HepG2 (cell line): ENCODE measurements at regions not wholly inside any gene's neighbourhood (a gene's known extent, or its start where the extent isn't known, plus 50 kb on each side); places are given as distances from the start of the nearest gene placed in this dataset.
A peak's percentile ranks its signal among the peaks of the same experiment; 100 is the strongest.

Experiments used
- ATAC-seq: fragments of 200-7000 bp; cut with Tn5 transposase; 3 replicates; pipeline ENCODE4 v1.9.1; 2020; ENCODE audit warnings: mild to moderate bottlenecking, moderate library complexity
- BruUV-seq: library from RNA; stranded (reverse); fragments of 400-500 nt; replicated peaks from 2 replicates; lab custom pipeline; 2021; lab: Mats Ljungman, UMichigan
- CTCF ChIA-PET: fragments of 300-600 bp; formaldehyde crosslinking; extraction: SDS; loops from one replicate; lab custom pipeline; 2021; ENCODE audit warnings: low total read pairs, inconsistent platforms, low intra/inter-chr PET ratio; lab: Yijun Ruan, JAX
- POLR2A ChIA-PET: fragments of 350-600 bp; sonication (Branson Sonifier 250); formaldehyde crosslinking; loops from one replicate; lab custom pipeline; 2020; ENCODE audit warnings: antibody characterized with exemption, inconsistent platforms; lab: Yijun Ruan, JAX
- DNase-seq: peaks from one replicate; pipeline ENCODE4 v3.0.0-alpha.2; 2015; ENCODE audit warnings: low spot score
- FAIRE-seq: peaks from 3 replicates; lab custom pipeline; 2011; peaks lifted over from hg19 to GRCh38; lab: Jason Lieb, UNC
- H2AFZ ChIP-seq: one replicate; pipeline ENCODE4 v1.6.1; 2011; ENCODE audit warnings: low read length, inconsistent platforms
- H3K27ac ChIP-seq: fragments of 300-600 bp; 3 replicates; pipeline ENCODE4 v1.8.0; 2011; ENCODE audit warnings: mixed run types, mild to moderate bottlenecking, mixed read lengths, low read length, inconsistent platforms; ENCODE audit not compliant: insufficient read depth; ENCODE audit errors: extremely low read length
- H3K27me3 ChIP-seq, 2 experiments: fragments of 200-600 bp in 1 of 2; 2 replicates in 1 of 2; 3 replicates in 1 of 2; pipeline versions ENCODE4 v1.6.0 to v1.8.0; 2011; ENCODE audit warnings: low read length in 2 of 2, mild to moderate bottlenecking in 2 of 2, moderate library complexity in 2 of 2, inconsistent platforms in 1 of 2; ENCODE audit not compliant: insufficient read depth in 2 of 2, control insufficient read depth in 1 of 2
- H3K36me3 ChIP-seq, 2 experiments: fragments of 200-600 bp in 1 of 2; replicated peaks in 1 of 2; 2 replicates in 1 of 2; 3 replicates in 1 of 2; pipeline versions ENCODE4 v1.5.1 to v1.8.0; 2011; ENCODE audit warnings: low read length in 2 of 2, inconsistent platforms in 1 of 2; ENCODE audit not compliant: insufficient read depth in 2 of 2, control insufficient read depth in 1 of 2
- H3K4me1 ChIP-seq: 2 replicates; pipeline ENCODE4 v1.5.1; 2012; ENCODE audit warnings: low read length, inconsistent platforms; ENCODE audit not compliant: insufficient read depth
- H3K4me2 ChIP-seq: 2 replicates; pipeline ENCODE4 v1.6.0; 2011; ENCODE audit warnings: low read depth, low read length, inconsistent platforms
- H3K4me3 ChIP-seq, 3 experiments: fragments of 200-600 bp in 1 of 3; sonication (generic), shearing (Covaris generic) in 1 of 3; replicated peaks in 1 of 3; 2 replicates each; pipeline ENCODE4 v1.5.1; 2011 to 2016; ENCODE audit warnings: low read length in 3 of 3, inconsistent platforms in 2 of 3, low read depth in 2 of 3, mild to moderate bottlenecking in 2 of 3, control low read depth in 1 of 3, mixed read lengths in 1 of 3; ENCODE audit not compliant: insufficient read depth in 1 of 3
- H3K79me2 ChIP-seq: one replicate; pipeline ENCODE4 v1.6.1; 2011; ENCODE audit warnings: low read length, inconsistent platforms; ENCODE audit not compliant: insufficient read depth
- H3K9ac ChIP-seq: 2 replicates; pipeline ENCODE4 v1.6.0; 2011; ENCODE audit warnings: mild to moderate bottlenecking, low read depth, low read length, inconsistent platforms; ENCODE audit not compliant: insufficient read depth
- H3K9me3 ChIP-seq: 2 replicates; pipeline ENCODE4 v1.5.1; 2012; ENCODE audit warnings: mild to moderate bottlenecking, low read length
- H4K20me1 ChIP-seq: 2 replicates; pipeline ENCODE4 v1.6.0; 2011; ENCODE audit warnings: inconsistent platforms, mild to moderate bottlenecking, low read length, moderate library complexity; ENCODE audit not compliant: insufficient read depth
- CEBPB ChIP-seq: IDR thresholded peaks from 2 replicates; pipeline ENCODE4 v1.6.1; 2011; ENCODE audit warnings: low read depth, low read length, improper control_type of control experiment, borderline replicate concordance
- ZNF878 ChIP-seq: sonication (generic); formaldehyde crosslinking; IDR thresholded peaks from 2 replicates; pipeline ENCODE4 v1.8.1; 2023; ENCODE audit warnings: mild to moderate bottlenecking, missing genetic modification reagents, moderate library complexity
- ZSCAN20 ChIP-seq: sonication (generic); formaldehyde crosslinking; IDR thresholded peaks from 2 replicates; pipeline ENCODE4 v1.4.0; 2020; ENCODE audit warnings: missing genetic modification reagents, mild to moderate bottlenecking, borderline replicate concordance
- WGBS: methylation state at CpG from one replicate; pipeline ENCODE4 v1.1.6; 2017; ENCODE audit warnings: low lambda C conversion rate; 5-methylcytosine and 5-hydroxymethylcytosine counted together
- in situ Hi-C: cut with HindIII; loops from 2 replicates; pipeline ENCODE4 v1.10.0; 2017; ENCODE audit warnings: low pct_unique_long_range_greater_than_20kb; ENCODE audit not compliant: extremely low pct_ligation_motif_present
- intact Hi-C: fragments of 100-400 bp; cut with micrococcal nuclease; formaldehyde crosslinking; loops from one replicate; pipeline ENCODE4 v1.10.0; 2022; ENCODE audit not compliant: unreplicated experiment
- TF ChIP-seq, protein P1 (sequence below): sonication (generic); formaldehyde crosslinking; IDR thresholded peaks from 2 replicates; pipeline ENCODE4 v1.5.0; 2020; ENCODE audit warnings: missing genetic modification reagents, mild to moderate bottlenecking, borderline replicate concordance
- TF ChIP-seq, protein P2 (sequence below): sonication (generic); formaldehyde crosslinking; IDR thresholded peaks from 2 replicates; pipeline ENCODE4 v1.5.0; 2020; ENCODE audit warnings: mild to moderate bottlenecking, missing genetic modification reagents
- TF ChIP-seq, protein P3 (sequence below): sonication (generic); formaldehyde crosslinking; IDR thresholded peaks from 2 replicates; pipeline ENCODE4 v1.5.0; 2020; ENCODE audit warnings: missing genetic modification reagents

DNA sequence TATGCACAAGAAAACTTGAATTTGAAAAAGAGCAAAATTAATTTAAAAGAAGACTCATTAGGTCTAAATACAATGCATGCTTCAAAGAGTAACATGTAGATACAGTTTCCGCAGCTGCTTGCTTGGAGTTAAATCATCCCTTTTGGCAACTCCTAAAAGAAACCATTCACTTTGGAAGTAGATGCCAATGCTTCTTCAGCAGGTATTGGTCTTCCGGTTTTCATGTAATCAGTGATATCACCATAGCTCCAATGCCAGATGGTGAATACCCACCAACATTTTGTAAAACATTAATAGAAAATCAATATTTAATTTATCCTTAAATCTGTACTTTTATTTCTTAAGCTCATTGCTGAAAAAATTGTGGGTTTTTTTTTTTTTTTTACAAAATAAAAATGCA lies 381.1 kb upstream of the PHF14 start (continued):
- TF ChIP-seq, protein P1, sequence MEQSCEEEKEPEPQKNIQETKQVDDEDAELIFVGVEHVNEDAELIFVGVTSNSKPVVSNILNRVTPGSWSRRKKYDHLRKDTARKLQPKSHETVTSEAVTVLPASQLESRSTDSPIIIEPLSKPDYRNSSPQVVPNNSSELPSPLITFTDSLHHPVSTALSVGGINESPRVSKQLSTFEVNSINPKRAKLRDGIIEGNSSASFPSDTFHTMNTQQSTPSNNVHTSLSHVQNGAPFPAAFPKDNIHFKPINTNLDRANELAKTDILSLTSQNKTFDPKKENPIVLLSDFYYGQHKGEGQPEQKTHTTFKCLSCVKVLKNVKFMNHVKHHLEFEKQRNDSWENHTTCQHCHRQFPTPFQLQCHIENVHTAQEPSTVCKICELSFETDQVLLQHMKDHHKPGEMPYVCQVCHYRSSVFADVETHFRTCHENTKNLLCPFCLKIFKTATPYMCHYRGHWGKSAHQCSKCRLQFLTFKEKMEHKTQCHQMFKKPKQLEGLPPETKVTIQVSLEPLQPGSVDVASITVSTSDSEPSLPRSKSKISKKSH, result no peak
- TF ChIP-seq, protein P2, sequence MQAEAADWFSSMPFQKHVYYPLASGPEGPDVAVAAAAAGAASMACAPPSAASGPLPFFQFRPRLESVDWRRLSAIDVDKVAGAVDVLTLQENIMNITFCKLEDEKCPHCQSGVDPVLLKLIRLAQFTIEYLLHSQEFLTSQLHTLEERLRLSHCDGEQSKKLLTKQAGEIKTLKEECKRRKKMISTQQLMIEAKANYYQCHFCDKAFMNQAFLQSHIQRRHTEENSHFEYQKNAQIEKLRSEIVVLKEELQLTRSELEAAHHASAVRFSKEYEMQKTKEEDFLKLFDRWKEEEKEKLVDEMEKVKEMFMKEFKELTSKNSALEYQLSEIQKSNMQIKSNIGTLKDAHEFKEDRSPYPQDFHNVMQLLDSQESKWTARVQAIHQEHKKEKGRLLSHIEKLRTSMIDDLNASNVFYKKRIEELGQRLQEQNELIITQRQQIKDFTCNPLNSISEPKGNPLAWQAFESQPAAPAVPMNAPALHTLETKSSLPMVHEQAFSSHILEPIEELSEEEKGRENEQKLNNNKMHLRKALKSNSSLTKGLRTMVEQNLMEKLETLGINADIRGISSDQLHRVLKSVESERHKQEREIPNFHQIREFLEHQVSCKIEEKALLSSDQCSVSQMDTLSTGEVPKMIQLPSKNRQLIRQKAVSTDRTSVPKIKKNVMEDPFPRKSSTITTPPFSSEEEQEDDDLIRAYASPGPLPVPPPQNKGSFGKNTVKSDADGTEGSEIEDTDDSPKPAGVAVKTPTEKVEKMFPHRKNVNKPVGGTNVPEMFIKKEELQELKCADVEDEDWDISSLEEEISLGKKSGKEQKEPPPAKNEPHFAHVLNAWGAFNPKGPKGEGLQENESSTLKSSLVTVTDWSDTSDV (CRISPR knock-in tag), result no peak
- TF ChIP-seq ZNF878 (CRISPR knock-in tag) (no peak), ZSCAN20 (CRISPR knock-in tag) (no peak)

DNA sequence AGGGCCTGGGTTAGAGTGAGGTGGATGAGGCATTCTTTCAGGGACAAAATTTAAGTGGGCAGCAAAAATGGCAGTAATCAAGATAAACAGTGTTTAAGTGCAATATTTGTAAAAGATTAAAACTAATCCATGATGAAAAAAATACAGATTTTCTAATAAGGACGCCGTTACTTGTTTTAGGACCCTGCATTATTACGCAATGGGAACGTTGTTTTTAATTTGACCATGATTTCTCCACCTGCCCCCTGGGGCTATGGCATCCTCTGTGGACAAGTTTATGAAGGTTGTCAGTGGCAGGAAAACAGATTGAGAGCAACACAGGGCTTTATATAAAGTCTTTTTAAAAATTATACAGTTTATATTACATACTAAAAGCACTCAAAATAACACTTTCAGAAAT lies 380.6 kb upstream of the PHF14 start:
- ChIA-PET POLR2A (no interaction called here), CTCF (no interaction called here)
- Histone ChIP-seq H3K4me2 (no peak overlapping the region), H4K20me1 (no peaks in the 10 kb centered on the region), H2AFZ (no peak overlapping the region), H3K36me3 (no peaks in the 10 kb centered on the region), H3K9me3 (no peaks in the 10 kb centered on the region), H3K4me3 (no peak overlapping the region), H3K79me2 (no peaks in the 10 kb centered on the region), H3K27ac (no peak overlapping the region), H3K4me1 (no peaks in the 10 kb centered on the region), H3K27me3 (no peaks in the 10 kb centered on the region), H3K9ac (no peak overlapping the region)
- DNase-seq (no peak), FAIRE-seq (no peak), ATAC-seq (no peak)
- WGBS, result 2% methylated on average over 4 of the region's 4 CpGs
- peak; percentile 66; the same call in 1 of the 2 replicates for TF ChIP-seq CEBPB
- TF ChIP-seq, protein P3, sequence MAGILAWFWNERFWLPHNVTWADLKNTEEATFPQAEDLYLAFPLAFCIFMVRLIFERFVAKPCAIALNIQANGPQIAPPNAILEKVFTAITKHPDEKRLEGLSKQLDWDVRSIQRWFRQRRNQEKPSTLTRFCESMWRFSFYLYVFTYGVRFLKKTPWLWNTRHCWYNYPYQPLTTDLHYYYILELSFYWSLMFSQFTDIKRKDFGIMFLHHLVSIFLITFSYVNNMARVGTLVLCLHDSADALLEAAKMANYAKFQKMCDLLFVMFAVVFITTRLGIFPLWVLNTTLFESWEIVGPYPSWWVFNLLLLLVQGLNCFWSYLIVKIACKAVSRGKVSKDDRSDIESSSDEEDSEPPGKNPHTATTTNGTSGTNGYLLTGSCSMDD, result no peak
- BruUV-seq, result no TSS peak
- in situ Hi-C loops (no loop called here), intact Hi-C loops (no loop called here)
